Nephron (organoid): ENCODE measurements at regions not wholly inside any gene's neighbourhood (a gene's known extent, or its start where the extent isn't known, plus 50 kb on each side); places are given as distances from the start of the nearest gene placed in this dataset.
A peak's percentile ranks its signal among the peaks of the same experiment; 100 is the strongest.

ENCODE experiments used
- H3K27ac Mint-ChIP-seq, 3 experiments: 2 replicates each; pipeline ENCODE4 v1.8.0; 2020; ENCODE audit warnings: mixed read lengths in 3 of 3, mild to moderate bottlenecking in 2 of 3, moderate library complexity in 1 of 3
- H3K27me3 Mint-ChIP-seq: 2 replicates; pipeline ENCODE4 v1.8.0; 2021; ENCODE audit warnings: low read depth, mild to moderate bottlenecking, moderate library complexity, mixed read lengths
- H3K36me3 Mint-ChIP-seq: 2 replicates; pipeline ENCODE4 v1.8.0; 2020; ENCODE audit warnings: low read depth, mixed read lengths
- H3K4me1 Mint-ChIP-seq: 2 replicates; pipeline ENCODE4 v1.8.0; 2020; ENCODE audit warnings: mixed read lengths
- H3K4me3 Mint-ChIP-seq, 3 experiments: 2 replicates each; pipeline ENCODE4 v1.8.0; 2020; ENCODE audit warnings: mild to moderate bottlenecking in 3 of 3, mixed read lengths in 3 of 3, moderate library complexity in 2 of 3
- H3K9me3 Mint-ChIP-seq: 2 replicates; pipeline ENCODE4 v1.8.0; 2020; ENCODE audit warnings: mixed read lengths
- CTCF ChIP-seq, 3 experiments: fragments of 200-600 bp; sonication (generic); IDR thresholded peaks; one replicate each; pipeline ENCODE4 v1.5.0; 2021; ENCODE audit warnings: antibody characterized with exemption in 3 of 3; ENCODE audit not compliant: unreplicated experiment in 3 of 3

GRCh38 chr14:104352493-104353220, 214.3 kb downstream of the KIF26A start:
- Mint-ChIP-seq H3K4me3 (peak overlapping the region in 1 of 3 experiments; percentile 5), H3K9me3 (peaks cover 10% of the 10 kb centered on the region), H3K4me1 (peaks cover 34% of the 10 kb centered on the region), H3K27ac (no peak overlapping the region), H3K27me3 (peaks cover 28% of the 10 kb centered on the region), H3K36me3 (peaks cover 3% of the 10 kb centered on the region)
- TF ChIP-seq CTCF (IDR thresholded peaks at IDR 0.05; ENCODE audit: unreplicated experiment in 3 of 3), result no peak

DNA sequence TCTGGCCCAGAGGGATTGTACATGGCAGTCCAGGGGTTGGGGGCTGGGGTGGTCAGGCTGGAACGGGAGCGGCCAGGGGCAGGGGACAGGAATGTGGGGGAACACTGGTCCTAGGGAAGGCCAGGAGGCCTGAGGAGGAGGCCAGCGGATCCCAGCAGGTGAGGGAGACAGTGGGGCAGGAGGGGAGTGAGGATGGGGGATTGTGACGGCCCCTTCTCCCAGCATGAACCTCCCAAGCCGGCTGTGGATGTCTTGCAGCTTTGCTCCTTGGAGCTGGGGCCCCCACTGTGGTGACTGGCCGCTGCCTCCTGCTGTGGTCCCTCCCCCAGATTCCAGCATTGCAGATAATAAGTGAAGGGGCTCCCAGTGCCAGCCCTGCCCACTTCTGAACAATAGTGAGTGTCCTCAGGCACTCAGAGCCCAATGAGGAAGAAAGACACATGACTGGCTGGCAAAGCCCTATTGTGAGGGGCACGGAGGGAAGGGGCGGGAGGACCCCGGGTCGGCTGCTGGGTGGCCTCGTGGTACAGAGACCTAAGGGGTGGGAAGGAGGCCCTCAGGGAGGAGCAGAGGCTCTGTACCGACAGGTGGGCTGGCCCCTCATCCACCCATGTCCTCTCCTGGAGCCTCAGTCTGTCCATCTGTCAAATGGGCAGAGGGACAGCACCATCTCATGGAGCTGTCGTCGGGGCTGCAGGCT, 215.0 kb downstream of the KIF26A start:
- peaks cover 21% of the 10 kb centered on the region for H3K27me3 Mint-ChIP-seq
- H3K27ac Mint-ChIP-seq, result peak overlapping the region in 1 of 3 experiments; percentile 62
- H3K4me3 Mint-ChIP-seq, result no peak overlapping the region
- H3K4me1 Mint-ChIP-seq, result peaks cover 34% of the 10 kb centered on the region
- no peak for TF ChIP-seq CTCF (IDR thresholded peaks at IDR 0.05; ENCODE audit: unreplicated experiment in 3 of 3)
- peaks cover 4% of the 10 kb centered on the region for H3K9me3 Mint-ChIP-seq
- H3K36me3 Mint-ChIP-seq, result peaks cover 3% of the 10 kb centered on the region

DNA sequence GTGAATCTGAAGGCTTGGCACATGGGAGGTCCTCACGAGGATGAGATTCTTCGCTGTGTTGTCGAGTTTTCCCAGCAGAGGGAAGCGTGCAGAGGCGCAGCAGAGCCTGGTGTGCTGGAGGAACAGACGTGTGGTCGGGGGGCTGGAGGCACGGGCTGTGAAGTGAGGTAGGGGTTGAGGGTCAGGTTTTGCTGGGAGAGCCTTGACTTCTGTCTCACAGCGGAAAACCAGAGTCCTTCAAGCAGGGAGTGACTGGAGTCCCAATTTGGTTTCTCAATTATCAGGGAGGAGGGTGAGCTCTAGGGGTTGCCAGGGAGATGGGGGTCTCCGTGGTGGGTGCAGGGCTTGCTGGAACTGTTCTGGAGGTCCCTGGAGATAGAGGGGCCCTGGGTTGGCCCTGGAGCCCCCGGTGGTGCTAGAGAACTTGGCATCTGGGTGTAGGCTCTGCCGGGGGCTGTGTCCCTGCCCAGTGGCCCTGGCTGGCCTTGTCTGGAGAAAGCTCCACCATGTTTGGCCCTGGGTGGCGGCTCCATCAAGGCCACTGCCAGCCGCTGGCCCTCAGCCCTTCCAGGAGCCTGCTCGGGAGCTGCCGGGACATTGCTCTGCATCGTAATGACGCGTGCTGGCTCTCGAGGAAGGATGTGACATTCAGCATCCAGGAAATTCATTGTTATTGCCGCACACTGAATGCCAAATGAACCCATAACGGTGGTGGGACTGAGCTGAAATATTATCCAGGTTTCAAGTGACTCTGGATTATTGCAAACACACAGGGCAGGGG, 215.7 kb downstream of the KIF26A start:
- H3K4me3 Mint-ChIP-seq, result no peak overlapping the region
- peaks cover 34% of the 10 kb centered on the region for H3K4me1 Mint-ChIP-seq
- H3K9me3 Mint-ChIP-seq, result peaks cover 2% of the 10 kb centered on the region
- peak overlapping the region; percentile 44 to 62 (median 57) for H3K27ac Mint-ChIP-seq
- H3K36me3 Mint-ChIP-seq, result peaks cover 3% of the 10 kb centered on the region
- H3K27me3 Mint-ChIP-seq, result peaks cover 21% of the 10 kb centered on the region
- TF ChIP-seq CTCF (IDR thresholded peaks at IDR 0.05; ENCODE audit: unreplicated experiment in 3 of 3), result no peak

GRCh38 chr14:104355101-104356019, 217.0 kb downstream of the KIF26A start:
- H3K27ac Mint-ChIP-seq, result peak overlapping the region; percentile 30 to 86 (median 65)
- TF ChIP-seq CTCF (IDR thresholded peaks at IDR 0.05; ENCODE audit: unreplicated experiment in 3 of 3), result no peak
- H3K9me3 Mint-ChIP-seq, result peaks cover 2% of the 10 kb centered on the region
- H3K4me3 Mint-ChIP-seq, result peak overlapping the region in 1 of 3 experiments; percentile 45
- H3K36me3 Mint-ChIP-seq, result peaks cover 3% of the 10 kb centered on the region
- H3K27me3 Mint-ChIP-seq, result peaks cover 19% of the 10 kb centered on the region
- peaks cover 31% of the 10 kb centered on the region for H3K4me1 Mint-ChIP-seq

- Mint-ChIP-seq H3K4me1 (peaks cover 26% of the 10 kb centered on the region), H3K36me3 (peaks cover 3% of the 10 kb centered on the region), H3K27ac (peak overlapping the region; percentile 30 to 86 (median 65)), H3K9me3 (peaks cover 2% of the 10 kb centered on the region), H3K27me3 (peaks cover 18% of the 10 kb centered on the region), H3K4me3 (no peak overlapping the region)
- no peak for TF ChIP-seq CTCF (IDR thresholded peaks at IDR 0.05; ENCODE audit: unreplicated experiment in 3 of 3)
Observed at GRCh38 chr14:104356020-104356737, 217.8 kb downstream of the KIF26A start.
